ENCODE measurements at regions not wholly inside any gene's neighbourhood (a gene's known extent, or its start where the extent isn't known, plus 50 kb on each side); places are given as distances from the start of the nearest gene placed in this dataset.
"Not testable (repeated sequence)": the region's sequence is repeated elsewhere in the genome, so short reads cannot be mapped to it uniquely, and the experiment has no call there.

- TF ChIP-seq CTCF (IDR thresholded peaks at IDR 0.05) = peak; percentile 68
- no peak for TF ChIP-seq ZFX (IDR thresholded peaks at IDR 0.05; ENCODE audit: borderline replicate concordance)
- no peak overlapping the region for H3K27ac ChIP-seq
Observed at GRCh38 chrX:106220177-106220576, 52.1 kb downstream of the PWWP3B start.

DNA sequence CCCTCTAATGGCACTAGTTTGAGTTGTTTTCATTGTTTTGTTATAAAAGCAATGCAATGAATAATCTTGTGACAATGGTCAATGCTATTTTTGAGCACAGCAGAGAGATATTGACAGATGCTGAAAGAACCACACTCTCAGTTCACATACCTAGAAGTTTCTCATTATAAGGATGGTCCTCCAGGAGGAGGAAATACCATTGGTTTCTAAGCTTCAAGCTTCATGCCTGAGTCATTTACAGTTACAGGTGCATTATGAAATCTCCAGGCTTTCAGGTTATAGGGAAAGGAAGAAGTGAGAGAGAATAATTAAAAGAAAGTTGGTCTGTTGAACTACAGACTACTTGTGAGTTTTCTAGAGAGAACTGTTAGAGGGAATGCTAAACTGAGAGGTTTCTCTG lies 75.3 kb downstream of the PWWP3B start:
- H3K27ac ChIP-seq = no peak overlapping the region
- TF ChIP-seq CTCF (IDR thresholded peaks at IDR 0.05) (no peak), ZFX (IDR thresholded peaks at IDR 0.05; ENCODE audit: borderline replicate concordance) (no peak)

DNA sequence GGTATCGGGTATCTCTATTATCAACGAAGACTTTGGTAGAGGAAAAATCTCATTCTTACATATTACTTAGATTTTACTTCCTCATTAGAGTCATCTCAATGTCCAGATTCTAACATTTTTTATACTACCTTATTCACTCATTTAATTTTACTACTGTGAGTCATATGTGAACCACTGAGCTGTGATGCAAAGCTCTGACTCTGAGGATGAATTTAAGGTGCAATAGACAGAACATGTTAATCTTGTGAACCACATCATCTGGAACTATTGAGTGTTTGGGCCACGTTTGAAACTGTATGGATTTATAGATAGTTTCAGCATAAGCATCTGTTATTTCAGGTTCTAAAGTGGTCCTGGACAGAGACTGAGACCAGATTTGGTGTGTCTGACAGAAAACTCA lies 78.4 kb downstream of the PWWP3B start:
- no peak overlapping the region for H3K27ac ChIP-seq
- TF ChIP-seq ZFX (IDR thresholded peaks at IDR 0.05; ENCODE audit: borderline replicate concordance) (no peak), CTCF (IDR thresholded peaks at IDR 0.05) (no peak)

DNA sequence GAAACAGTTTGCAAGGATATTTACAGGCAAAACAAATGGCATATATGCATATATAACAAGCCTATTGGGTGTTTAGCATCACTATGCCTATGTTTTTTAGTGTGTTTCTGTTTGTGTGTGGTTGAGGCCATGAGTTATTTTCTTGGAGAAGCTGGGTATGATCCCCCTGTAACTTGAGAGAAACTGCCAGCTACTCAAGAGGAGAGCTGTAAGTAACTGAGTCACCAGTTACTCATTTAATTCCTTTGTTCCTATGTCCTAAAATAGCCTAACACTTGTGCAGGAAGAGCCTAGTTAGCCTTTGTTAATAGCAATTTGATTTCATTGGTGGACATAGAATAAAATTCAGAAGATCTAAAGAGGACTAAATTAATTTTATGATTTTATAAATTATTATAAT lies 79.1 kb downstream of the PWWP3B start:
- TF ChIP-seq CTCF (IDR thresholded peaks at IDR 0.05) (no peak), ZFX (IDR thresholded peaks at IDR 0.05; ENCODE audit: borderline replicate concordance) (no peak)
- H3K27ac ChIP-seq = no peak overlapping the region

- TF ChIP-seq ZFX (IDR thresholded peaks at IDR 0.05; ENCODE audit: borderline replicate concordance) = no peak
- no peak for TF ChIP-seq CTCF (IDR thresholded peaks at IDR 0.05)
Observed at GRCh38 chrX:106249706-106250379, 81.7 kb downstream of the PWWP3B start.

DNA sequence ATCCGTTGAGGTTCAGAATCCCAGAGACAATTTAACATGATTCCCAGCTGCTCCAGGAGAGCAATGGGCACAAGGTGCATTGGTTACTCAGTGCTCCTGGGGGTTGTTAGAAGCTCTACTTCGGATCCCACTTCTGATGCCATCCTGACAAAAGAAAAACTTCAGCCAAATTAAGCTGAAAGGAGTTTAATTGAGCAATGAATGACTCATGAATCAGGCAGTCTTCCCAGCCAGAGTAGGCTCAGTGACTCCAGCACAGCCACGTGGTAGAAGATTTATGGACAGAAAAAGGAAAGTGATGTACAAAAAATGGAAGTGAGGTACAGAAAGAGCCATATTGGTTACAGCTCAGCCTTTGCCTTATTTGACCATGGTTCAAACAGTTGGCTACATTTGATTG lies 95.7 kb downstream of the PWWP3B start:
- no peak for TF ChIP-seq ZFX (IDR thresholded peaks at IDR 0.05; ENCODE audit: borderline replicate concordance)
- TF ChIP-seq CTCF (IDR thresholded peaks at IDR 0.05) = no peak
- no peak overlapping the region for H3K27ac ChIP-seq

More at GRCh38 chrX:106249706-106250379, 81.7 kb downstream of the PWWP3B start:
- no peak overlapping the region for H3K27ac ChIP-seq

DNA sequence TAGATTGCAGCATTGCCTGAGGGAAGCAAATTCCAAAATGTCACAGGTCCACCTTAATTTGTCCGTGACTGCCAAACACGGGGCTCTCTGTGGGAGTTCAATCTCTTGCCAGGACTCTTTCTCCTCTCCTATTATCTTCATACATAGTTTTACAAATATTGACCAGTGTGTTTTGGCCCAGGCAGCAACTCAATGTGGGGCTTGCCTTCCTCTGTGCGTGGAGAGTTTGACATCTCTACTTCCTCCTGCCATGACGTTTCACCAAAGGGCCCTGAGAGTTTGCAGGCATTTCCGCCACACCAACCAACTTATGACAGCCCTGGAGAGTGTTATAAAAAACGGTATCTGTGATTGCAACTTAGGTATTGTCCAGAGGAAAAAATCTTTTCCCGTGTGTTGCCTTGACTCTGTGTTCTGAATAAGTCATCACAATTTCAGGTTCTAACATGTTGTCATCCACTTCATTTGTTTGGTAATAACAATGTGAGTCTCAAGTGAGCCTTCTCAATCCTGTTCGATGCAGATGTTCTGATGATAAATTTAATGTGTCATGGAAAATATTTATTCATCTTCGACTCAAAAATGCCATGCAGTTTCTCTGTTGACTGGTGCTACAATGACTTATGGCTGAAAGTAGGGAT lies 106.0 kb downstream of the PWWP3B start:
- not testable (repeated sequence) for H3K27ac ChIP-seq

DNA sequence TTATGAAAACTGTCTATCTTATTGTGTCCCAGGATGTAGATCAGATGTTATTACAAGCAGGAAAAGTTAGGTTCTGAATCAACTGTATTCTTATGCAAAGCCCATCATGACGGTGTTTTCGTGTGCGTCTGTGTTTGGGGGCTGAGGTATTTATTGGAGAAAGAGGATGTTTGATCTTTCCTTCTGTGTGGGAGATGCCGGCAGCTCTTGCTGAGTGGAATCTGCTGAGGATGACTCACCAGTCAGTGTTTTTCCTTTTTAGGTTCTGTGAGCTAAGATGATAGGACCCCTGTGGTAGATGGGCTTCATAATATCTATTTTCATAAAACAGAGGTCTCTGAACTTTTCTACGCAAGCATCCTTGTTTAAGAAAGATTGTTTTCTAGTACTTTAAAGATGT lies 107.1 kb downstream of the PWWP3B start:
- H3K27ac ChIP-seq = not testable (repeated sequence)

Data from 22Rv1 (cell line).